ENCODE measurements at regions not wholly inside any gene's neighbourhood (a gene's known extent, or its start where the extent isn't known, plus 50 kb on each side); places are given as distances from the start of the nearest gene placed in this dataset.

GRCh38 chr2:158011055-158011771 lies 90.5 kb upstream of the UPP2 start:
- H3K27ac ChIP-seq (ENCODE audit: low read depth, low read length): no peak overlapping the region
- no TSS peak for BruUV-seq (replicated peaks)
- POLR2A ChIA-PET: no interaction called here
- TF ChIP-seq TCF7L2 (IDR thresholded peaks at IDR 0.05; ENCODE audit: borderline replicate concordance, extremely low read depth, insufficient read depth, insufficient read length): peak; percentile 18
- TF ChIP-seq SRF (IDR thresholded peaks at IDR 0.05; ENCODE audit: low read depth): no peak
- peak; percentile 22; the same call in 1 of the 2 replicates for TF ChIP-seq SP1 (IDR thresholded peaks at IDR 0.05; ENCODE audit: low read depth)
- no peaks in the 10 kb centered on the region for H3K9me2 ChIP-seq (ENCODE audit: insufficient read depth)
- H2AFZ ChIP-seq (ENCODE audit: low read depth, low read length, poor library complexity, severe bottlenecking): peak overlapping the region; percentile 77
- intact Hi-C loops (cut with micrococcal nuclease): loop anchor here (2.0 kb wide), 1 partner anchor 438 kb away; no protein-coding TSS in a partner anchor
- RAD21 ChIA-PET (ENCODE audit: low non-redundant PET in 1 of 2, low total read pairs in 2 of 2, uncharacterized antibody in 2 of 2, unreplicated experiment in 2 of 2): interaction anchor here (0.7 to 1.7 kb wide), 4 partner anchors 234 to 1095 kb away, joined by 3 to 5 read pairs (median 4); no protein-coding TSS in a partner anchor
- H4K20me1 ChIP-seq (ENCODE audit: insufficient read depth): no peaks in the 10 kb centered on the region
- no peaks in the 10 kb centered on the region for H3K36me3 ChIP-seq (ENCODE audit: control insufficient read depth in 1 of 2, insufficient read depth in 2 of 2, low read length in 2 of 2)
- no peak for DNase-seq (ENCODE audit: low read depth, low spot score)
- peaks cover 0 to 12% of the 10 kb centered on the region in 2 experiments; a peak in 2 of 4 replicates for H3K4me1 ChIP-seq (ENCODE audit: control insufficient read depth in 1 of 2, insufficient read depth in 2 of 2, low read length in 2 of 2)
- peak; percentile 63 for ATAC-seq
- CTCF ChIA-PET: interaction anchor here (0.7 to 2.3 kb wide), 16 partner anchors 13 to 734 kb away, joined by 3 to 12 read pairs (median 4); no protein-coding TSS in a partner anchor
- peak overlapping the region; percentile 59 for H3K4me2 ChIP-seq (ENCODE audit: low read length)
- no peaks in the 10 kb centered on the region for H3K27me3 ChIP-seq (ENCODE audit: insufficient read depth, low read length)
- no peak overlapping the region for H3K9ac ChIP-seq (ENCODE audit: low read length)
- no peaks in the 10 kb centered on the region for H3K79me2 ChIP-seq (ENCODE audit: insufficient read depth, low read length)
- peak overlapping the region in 1 of 2 experiments; percentile 5; a peak in 1 of 4 replicates for H3K4me3 ChIP-seq (replicated peaks in 1 of 2; ENCODE audit: low read depth in 1 of 2, low read length in 2 of 2)
- no peaks in the 10 kb centered on the region for H3K9me3 ChIP-seq (ENCODE audit: control insufficient read depth in 1 of 2, insufficient read depth in 1 of 2, low read depth in 1 of 2, low read length in 2 of 2)

- ChIA-PET RAD21 (ENCODE audit: low non-redundant PET in 1 of 2, low total read pairs in 2 of 2, uncharacterized antibody in 2 of 2, unreplicated experiment in 2 of 2) (no interaction called here), CTCF (interaction anchor here (1.2 kb wide), 1 partner anchor 682 kb away, joined by 3 read pairs; no protein-coding TSS in a partner anchor), POLR2A (no interaction called here)
- Histone ChIP-seq H3K36me3 (ENCODE audit: control insufficient read depth in 1 of 2, insufficient read depth in 2 of 2, low read length in 2 of 2) (no peaks in the 10 kb centered on the region), H3K4me1 (ENCODE audit: control insufficient read depth in 1 of 2, insufficient read depth in 2 of 2, low read length in 2 of 2) (peaks cover 0 to 12% of the 10 kb centered on the region in 2 experiments; a peak in 2 of 4 replicates), H3K9me2 (ENCODE audit: insufficient read depth) (no peaks in the 10 kb centered on the region), H2AFZ (ENCODE audit: low read depth, low read length, poor library complexity, severe bottlenecking) (no peak overlapping the region), H3K27me3 (ENCODE audit: insufficient read depth, low read length) (no peaks in the 10 kb centered on the region), H4K20me1 (ENCODE audit: insufficient read depth) (no peaks in the 10 kb centered on the region), H3K79me2 (ENCODE audit: insufficient read depth, low read length) (no peaks in the 10 kb centered on the region), H3K4me3 (replicated peaks in 1 of 2; ENCODE audit: low read depth in 1 of 2, low read length in 2 of 2) (no peak overlapping the region), H3K9me3 (ENCODE audit: control insufficient read depth in 1 of 2, insufficient read depth in 1 of 2, low read depth in 1 of 2, low read length in 2 of 2) (no peaks in the 10 kb centered on the region), H3K9ac (ENCODE audit: low read length) (no peak overlapping the region), H3K4me2 (ENCODE audit: low read length) (no peak overlapping the region), H3K27ac (ENCODE audit: low read depth, low read length) (no peak overlapping the region)
- TF ChIP-seq EZH2phosphoT487 (IDR thresholded peaks at IDR 0.05; ENCODE audit: borderline replicate concordance) (no peak), ATF3 (IDR thresholded peaks at IDR 0.05) (no peak), CTCF (IDR thresholded peaks at IDR 0.05 in 2 of 3, conservative IDR thresholded peaks at IDR 0.05 in 1 of 3; ENCODE audit: borderline replicate concordance in 1 of 3, insufficient read depth in 1 of 3, low read depth in 2 of 3, low read length in 2 of 3) (no peak)
- BruUV-seq (replicated peaks): no TSS peak
- DNase-seq (ENCODE audit: low read depth, low spot score) (no peak), ATAC-seq (no peak)
- intact Hi-C loops (cut with micrococcal nuclease): no loop called here
These were observed 92.3 kb upstream of the UPP2 start for GRCh38 chr2:158009399-158009798.
